ENCODE measurements at regions not wholly inside any gene's neighbourhood (a gene's known extent, or its start where the extent isn't known, plus 50 kb on each side); places are given as distances from the start of the nearest gene placed in this dataset.

- no peaks in the 10 kb centered on the region for H3K36me3 Mint-ChIP-seq (ENCODE audit: low read depth)
- DNase-seq = no peak
- Histone ChIP-seq H3K36me3 (ENCODE audit: control insufficient read depth, insufficient read depth, low read length) (no peaks in the 10 kb centered on the region), H3K4me1 (ENCODE audit: control insufficient read depth, insufficient read depth, low read length) (no peaks in the 10 kb centered on the region), H3K27ac (ENCODE audit: low read depth, low read length) (no peak overlapping the region), H3K27me3 (ENCODE audit: control insufficient read depth, insufficient read depth, low read length, poor library complexity, severe bottlenecking) (no peaks in the 10 kb centered on the region), H3K4me3 (ENCODE audit: low read length) (no peak overlapping the region), H3K9ac (ENCODE audit: extremely low read depth, low read length, poor library complexity, severe bottlenecking) (no peak overlapping the region), H3K9me3 (ENCODE audit: control insufficient read depth, low read length) (no peaks in the 10 kb centered on the region)
- H3K4me1 Mint-ChIP-seq = no peaks in the 10 kb centered on the region
- no peaks in the 10 kb centered on the region for H3K27me3 Mint-ChIP-seq (ENCODE audit: insufficient read depth)
- WGBS, 2 experiments (ENCODE audit: insufficient coverage in 1 of 2, insufficient read length in 1 of 2) = 84 to 92% methylated on average over 2 to 6 of the region's 6 CpGs
- no peak for TF ChIP-seq CTCF (conservative IDR thresholded peaks at IDR 0.05)
- no peaks in the 10 kb centered on the region for H3K9me3 Mint-ChIP-seq
- no peak overlapping the region for H3K4me3 Mint-ChIP-seq
- no peak overlapping the region for H3K27ac Mint-ChIP-seq
Measured at GRCh38 chr9:14442956-14443355, 129.0 kb upstream of the NFIB start.

GRCh38 chr9:14441976-14442651 is 128.2 kb upstream of the NFIB start:
- H3K4me3 ChIP-seq (ENCODE audit: low read length) = no peak overlapping the region
- H3K9me3 ChIP-seq (ENCODE audit: control insufficient read depth, low read length) = no peaks in the 10 kb centered on the region
- no peak overlapping the region for H3K27ac ChIP-seq (ENCODE audit: low read depth, low read length)
- no peaks in the 10 kb centered on the region for H3K4me1 ChIP-seq (ENCODE audit: control insufficient read depth, insufficient read depth, low read length)
- H3K9ac ChIP-seq (ENCODE audit: extremely low read depth, low read length, poor library complexity, severe bottlenecking) = no peak overlapping the region
- H3K27me3 ChIP-seq (ENCODE audit: control insufficient read depth, insufficient read depth, low read length, poor library complexity, severe bottlenecking) = no peaks in the 10 kb centered on the region
- peak; percentile 86 for DNase-seq
- H3K36me3 ChIP-seq (ENCODE audit: control insufficient read depth, insufficient read depth, low read length) = no peaks in the 10 kb centered on the region
- Mint-ChIP-seq H3K27me3 (ENCODE audit: insufficient read depth) (no peaks in the 10 kb centered on the region), H3K27ac (no peak overlapping the region), H3K36me3 (ENCODE audit: low read depth) (no peaks in the 10 kb centered on the region), H3K9me3 (no peaks in the 10 kb centered on the region), H3K4me1 (peaks cover 7% of the 10 kb centered on the region), H3K4me3 (no peak overlapping the region)
- peak; percentile 83 for TF ChIP-seq CTCF (conservative IDR thresholded peaks at IDR 0.05)
- WGBS, 2 experiments (ENCODE audit: insufficient coverage in 1 of 2, insufficient read length in 1 of 2) = 58 to 70% methylated on average over 4 to 10 of the region's 10 CpGs

GRCh38 chr9:14441115-14441514 is 127.2 kb upstream of the NFIB start:
- H3K4me3 ChIP-seq (ENCODE audit: low read length) = no peak overlapping the region
- peaks cover 7% of the 10 kb centered on the region for H3K4me1 Mint-ChIP-seq
- H3K36me3 ChIP-seq (ENCODE audit: control insufficient read depth, insufficient read depth, low read length) = no peaks in the 10 kb centered on the region
- H3K4me1 ChIP-seq (ENCODE audit: control insufficient read depth, insufficient read depth, low read length) = no peaks in the 10 kb centered on the region
- H3K9me3 ChIP-seq (ENCODE audit: control insufficient read depth, low read length) = no peaks in the 10 kb centered on the region
- H3K27me3 ChIP-seq (ENCODE audit: control insufficient read depth, insufficient read depth, low read length, poor library complexity, severe bottlenecking) = no peaks in the 10 kb centered on the region
- no peaks in the 10 kb centered on the region for H3K9me3 Mint-ChIP-seq
- H3K27me3 Mint-ChIP-seq (ENCODE audit: insufficient read depth) = no peaks in the 10 kb centered on the region
- no peak overlapping the region for H3K4me3 Mint-ChIP-seq
- no peak for DNase-seq
- no peak overlapping the region for H3K27ac Mint-ChIP-seq
- no peak overlapping the region for H3K27ac ChIP-seq (ENCODE audit: low read depth, low read length)
- 90 to 91% methylated on average over 5 to 8 of the region's 8 CpGs for WGBS, 2 experiments (ENCODE audit: insufficient coverage in 1 of 2, insufficient read length in 1 of 2)
- no peaks in the 10 kb centered on the region for H3K36me3 Mint-ChIP-seq (ENCODE audit: low read depth)
- TF ChIP-seq CTCF (conservative IDR thresholded peaks at IDR 0.05) = no peak
- no peak overlapping the region for H3K9ac ChIP-seq (ENCODE audit: extremely low read depth, low read length, poor library complexity, severe bottlenecking)

Measured in endodermal cell (in vitro differentiated cells).